Loucy (cell line): ENCODE measurements at regions not wholly inside any gene's neighbourhood (a gene's known extent, or its start where the extent isn't known, plus 50 kb on each side); places are given as distances from the start of the nearest gene placed in this dataset.

Source experiments
- H2AFZ ChIP-seq: fragments of 200-600 bp; sonication (generic); 2 replicates; pipeline ENCODE4 v1.6.0; 2016; ENCODE audit warnings: antibody characterized with exemption, mild to moderate bottlenecking, low read length, moderate library complexity
- H3F3A ChIP-seq: fragments of 200-600 bp; 2 replicates; pipeline ENCODE4 v1.6.0; 2016; ENCODE audit warnings: antibody characterized with exemption, low read depth, mild to moderate bottlenecking
- H3K27me3 ChIP-seq: fragments of 200-600 bp; sonication (generic); 2 replicates; pipeline ENCODE4 v1.6.1; 2014; ENCODE audit warnings: low read length, mild to moderate bottlenecking; ENCODE audit not compliant: insufficient read depth, poor library complexity, severe bottlenecking
- H3K36me3 ChIP-seq: fragments of 200-600 bp; sonication (generic); 2 replicates; pipeline ENCODE4 v1.6.1; 2016; ENCODE audit warnings: low read length; ENCODE audit not compliant: insufficient read depth
- H3K4me1 ChIP-seq: fragments of 200-600 bp; sonication (generic); 2 replicates; pipeline ENCODE4 v1.5.1; 2014; ENCODE audit warnings: low read length, mild to moderate bottlenecking; ENCODE audit not compliant: insufficient read depth, poor library complexity, severe bottlenecking
- H3K4me2 ChIP-seq: fragments of 200-600 bp; sonication (generic); 2 replicates; pipeline ENCODE4 v1.6.0; 2014; ENCODE audit warnings: antibody characterized with exemption, low read length, low read depth, mild to moderate bottlenecking; ENCODE audit not compliant: poor library complexity, severe bottlenecking
- H3K4me3 ChIP-seq: fragments of 200-600 bp; sonication (generic); 2 replicates; pipeline ENCODE4 v1.5.1; 2014; ENCODE audit warnings: low read length, mild to moderate bottlenecking, mixed read lengths; ENCODE audit not compliant: poor library complexity, severe bottlenecking
- H3K79me2 ChIP-seq: fragments of 200-600 bp; sonication (generic); 2 replicates; pipeline ENCODE4 v1.6.1; 2014; ENCODE audit warnings: low read length; ENCODE audit not compliant: insufficient read depth
- H3K9ac ChIP-seq: fragments of 200-600 bp; sonication (generic); 2 replicates; pipeline ENCODE4 v1.6.0; 2014; ENCODE audit warnings: mild to moderate bottlenecking, low read depth, low read length, moderate library complexity; ENCODE audit not compliant: poor library complexity, severe bottlenecking
- H3K9me2 ChIP-seq: fragments of 200-600 bp; sonication (generic); replicated peaks from 2 replicates; pipeline ENCODE4 v1.6.1; 2016; ENCODE audit warnings: low read depth, low read length, mixed read lengths
- H3K9me3 ChIP-seq: fragments of 200-600 bp; sonication (generic); 2 replicates; pipeline ENCODE4 v1.6.1; 2014; ENCODE audit warnings: mild to moderate bottlenecking, antibody characterized with exemption, low read length, low read depth; ENCODE audit not compliant: insufficient read depth
- H4K20me1 ChIP-seq: fragments of 200-600 bp; sonication (generic); 2 replicates; pipeline ENCODE4 v1.6.0; 2014; ENCODE audit warnings: antibody characterized with exemption, low read length, mild to moderate bottlenecking; ENCODE audit not compliant: insufficient read depth, poor library complexity, severe bottlenecking
- EZH2phosphoT487 ChIP-seq: fragments of 200-600 bp; IDR thresholded peaks from 2 replicates; pipeline ENCODE4 v1.6.1; 2018; ENCODE audit warnings: antibody characterized with exemption, mild to moderate bottlenecking, moderate library complexity, borderline replicate concordance
- TF ChIP-seq, protein P1 (sequence below): fragments of 200-600 bp; sonication (generic); conservative IDR thresholded peaks from 2 replicates; pipeline ENCODE4 v1.5.1; 2014; ENCODE audit warnings: mild to moderate bottlenecking, antibody characterized with exemption, low read length

DNA sequence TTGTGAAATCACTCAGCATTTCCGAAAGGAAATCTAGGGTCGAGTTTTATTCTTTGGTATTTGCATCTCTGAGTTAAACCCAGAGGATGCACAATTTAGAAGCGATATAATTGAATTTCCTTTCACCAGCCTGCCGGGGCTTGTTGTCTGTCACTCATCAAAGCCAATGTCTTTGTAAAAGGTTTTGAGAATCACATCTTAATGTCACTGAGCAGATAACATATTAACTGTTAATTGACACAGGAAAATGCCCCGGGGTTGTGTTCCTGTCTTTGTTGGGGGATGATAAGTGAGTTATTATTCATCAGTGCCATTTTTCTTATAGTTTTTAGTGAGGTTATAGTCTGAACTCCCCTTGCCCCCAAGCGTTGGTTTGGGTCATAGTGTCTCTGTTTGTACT lies 73.4 kb downstream of the DUSP6 start:
- no peak overlapping the region for H3K4me3 ChIP-seq
- peaks cover 56% of the 10 kb centered on the region for H3K4me1 ChIP-seq
- H3K27me3 ChIP-seq, result no peaks in the 10 kb centered on the region
- H3F3A ChIP-seq, result no peaks in the 10 kb centered on the region
- H3K9me2 ChIP-seq, result no peaks in the 10 kb centered on the region
- peak overlapping the region; percentile 18; the same call in 1 of the 2 replicates for H2AFZ ChIP-seq
- H3K4me2 ChIP-seq, result peak overlapping the region; percentile 5
- TF ChIP-seq, protein P1, sequence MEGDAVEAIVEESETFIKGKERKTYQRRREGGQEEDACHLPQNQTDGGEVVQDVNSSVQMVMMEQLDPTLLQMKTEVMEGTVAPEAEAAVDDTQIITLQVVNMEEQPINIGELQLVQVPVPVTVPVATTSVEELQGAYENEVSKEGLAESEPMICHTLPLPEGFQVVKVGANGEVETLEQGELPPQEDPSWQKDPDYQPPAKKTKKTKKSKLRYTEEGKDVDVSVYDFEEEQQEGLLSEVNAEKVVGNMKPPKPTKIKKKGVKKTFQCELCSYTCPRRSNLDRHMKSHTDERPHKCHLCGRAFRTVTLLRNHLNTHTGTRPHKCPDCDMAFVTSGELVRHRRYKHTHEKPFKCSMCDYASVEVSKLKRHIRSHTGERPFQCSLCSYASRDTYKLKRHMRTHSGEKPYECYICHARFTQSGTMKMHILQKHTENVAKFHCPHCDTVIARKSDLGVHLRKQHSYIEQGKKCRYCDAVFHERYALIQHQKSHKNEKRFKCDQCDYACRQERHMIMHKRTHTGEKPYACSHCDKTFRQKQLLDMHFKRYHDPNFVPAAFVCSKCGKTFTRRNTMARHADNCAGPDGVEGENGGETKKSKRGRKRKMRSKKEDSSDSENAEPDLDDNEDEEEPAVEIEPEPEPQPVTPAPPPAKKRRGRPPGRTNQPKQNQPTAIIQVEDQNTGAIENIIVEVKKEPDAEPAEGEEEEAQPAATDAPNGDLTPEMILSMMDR, result no peak
- no peak for TF ChIP-seq EZH2phosphoT487
- H3K36me3 ChIP-seq, result no peaks in the 10 kb centered on the region
- no peaks in the 10 kb centered on the region for H3K9me3 ChIP-seq
- H3K9ac ChIP-seq, result peak overlapping the region; percentile 2
- no peaks in the 10 kb centered on the region for H4K20me1 ChIP-seq
- H3K79me2 ChIP-seq, result no peaks in the 10 kb centered on the region

DNA sequence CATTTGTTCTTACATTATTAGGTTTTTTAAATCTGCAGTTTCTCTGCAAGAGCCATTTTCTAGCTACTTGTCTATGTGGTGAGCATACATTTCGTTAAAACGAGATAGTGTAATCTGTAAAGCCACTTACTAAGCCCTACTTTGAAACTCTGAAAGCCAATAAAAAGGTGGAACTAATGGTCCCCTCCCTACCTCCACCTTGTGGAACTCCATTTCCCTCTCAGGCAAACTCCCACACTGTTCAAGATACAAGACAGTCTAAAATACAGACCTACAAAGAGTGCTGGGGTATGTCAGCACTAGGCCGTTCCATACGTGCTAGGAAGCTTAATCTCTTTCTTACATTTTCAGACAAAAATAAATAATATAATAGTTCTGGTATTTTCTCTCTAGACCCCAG lies 74.1 kb downstream of the DUSP6 start:
- Histone ChIP-seq H3K4me3 (no peak overlapping the region), H3K9ac (peak overlapping the region; percentile 15), H3K4me2 (no peak overlapping the region), H3K79me2 (no peaks in the 10 kb centered on the region), H3K4me1 (peaks cover 57% of the 10 kb centered on the region), H3K27me3 (no peaks in the 10 kb centered on the region), H3K9me3 (no peaks in the 10 kb centered on the region), H3K36me3 (no peaks in the 10 kb centered on the region), H2AFZ (peak overlapping the region; percentile 28), H3F3A (no peaks in the 10 kb centered on the region), H4K20me1 (no peaks in the 10 kb centered on the region), H3K9me2 (no peaks in the 10 kb centered on the region)
- TF ChIP-seq EZH2phosphoT487, result no peak
- TF ChIP-seq, protein P1, result peak; percentile 30; the same call in 1 of the 2 replicates

DNA sequence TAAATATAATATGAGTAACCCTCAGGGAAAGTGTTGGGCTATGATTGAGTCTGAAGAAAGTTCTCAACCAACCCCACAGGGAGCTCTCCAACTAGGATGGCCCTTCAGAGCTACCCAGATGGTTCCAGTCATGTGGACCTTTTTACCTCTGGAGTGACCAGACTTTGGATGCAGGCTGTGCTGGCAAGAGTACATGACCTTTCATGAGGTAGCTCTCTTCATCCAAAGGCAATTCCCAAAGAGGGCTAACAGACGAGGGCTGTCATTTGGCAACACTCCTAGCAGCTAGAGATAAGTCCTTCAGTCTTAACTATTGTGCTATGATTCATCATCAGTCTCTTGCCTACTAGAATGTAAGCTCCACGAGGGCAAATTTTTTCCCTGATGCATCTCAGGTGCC lies 75.4 kb downstream of the DUSP6 start:
- no peaks in the 10 kb centered on the region for H3K79me2 ChIP-seq
- H3K4me1 ChIP-seq, result peaks cover 46% of the 10 kb centered on the region
- no peaks in the 10 kb centered on the region for H3F3A ChIP-seq
- H4K20me1 ChIP-seq, result no peaks in the 10 kb centered on the region
- no peak overlapping the region for H3K9ac ChIP-seq
- no peak overlapping the region for H3K4me3 ChIP-seq
- no peak overlapping the region for H3K4me2 ChIP-seq
- H3K9me2 ChIP-seq, result no peaks in the 10 kb centered on the region
- no peaks in the 10 kb centered on the region for H3K27me3 ChIP-seq
- H3K36me3 ChIP-seq, result no peaks in the 10 kb centered on the region
- H3K9me3 ChIP-seq, result no peaks in the 10 kb centered on the region
- TF ChIP-seq EZH2phosphoT487, result no peak
- TF ChIP-seq, protein P1, result no peak
- no peak overlapping the region for H2AFZ ChIP-seq
